OCI-LY3 (cell line): ENCODE measurements at regions not wholly inside any gene's neighbourhood (a gene's known extent, or its start where the extent isn't known, plus 50 kb on each side); places are given as distances from the start of the nearest gene placed in this dataset.

Experiments
- CTCF ChIP-seq: fragments of 200-600, 300-600 bp; sonication (generic); IDR thresholded peaks from 2 replicates; pipeline ENCODE4 v1.5.1; 2014; ENCODE audit warnings: antibody characterized with exemption, low read length, low read depth
- EZH2phosphoT487 ChIP-seq: fragments of 200-600 bp; shearing (Covaris generic); IDR thresholded peaks from 2 replicates; pipeline ENCODE4 v1.6.1; 2018; ENCODE audit warnings: antibody characterized with exemption, mixed run types, low read depth

GRCh38 chr6:28817808-28818145, 106.0 kb downstream of the TRIM27 start:
- TF ChIP-seq CTCF, result no peak
- no peak for TF ChIP-seq EZH2phosphoT487
